ENCODE measurements at regions not wholly inside any gene's neighbourhood (a gene's known extent, or its start where the extent isn't known, plus 50 kb on each side); places are given as distances from the start of the nearest gene placed in this dataset.

DNA sequence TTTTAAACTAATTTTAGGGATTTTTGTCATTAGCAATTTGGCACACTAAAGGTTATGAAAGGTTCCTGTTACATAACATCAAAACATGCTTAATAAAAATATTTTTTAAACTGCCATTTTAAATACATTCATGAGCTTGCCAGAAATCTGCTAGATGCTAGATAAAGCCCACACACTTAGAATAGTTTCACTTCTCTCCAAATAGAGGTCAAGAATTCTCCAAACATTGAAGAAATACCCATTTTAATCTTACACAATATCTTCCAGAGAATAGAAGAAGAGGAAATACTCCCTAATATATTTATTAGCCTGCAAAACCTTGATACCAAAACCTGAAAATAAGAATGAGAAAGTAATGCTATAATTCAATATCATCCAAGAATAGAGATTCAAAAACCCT is 247.5 kb downstream of the PTH2R start:
- TF ChIP-seq YY1 (IDR thresholded peaks at IDR 0.05), result no peak
- TF ChIP-seq, protein P1, sequence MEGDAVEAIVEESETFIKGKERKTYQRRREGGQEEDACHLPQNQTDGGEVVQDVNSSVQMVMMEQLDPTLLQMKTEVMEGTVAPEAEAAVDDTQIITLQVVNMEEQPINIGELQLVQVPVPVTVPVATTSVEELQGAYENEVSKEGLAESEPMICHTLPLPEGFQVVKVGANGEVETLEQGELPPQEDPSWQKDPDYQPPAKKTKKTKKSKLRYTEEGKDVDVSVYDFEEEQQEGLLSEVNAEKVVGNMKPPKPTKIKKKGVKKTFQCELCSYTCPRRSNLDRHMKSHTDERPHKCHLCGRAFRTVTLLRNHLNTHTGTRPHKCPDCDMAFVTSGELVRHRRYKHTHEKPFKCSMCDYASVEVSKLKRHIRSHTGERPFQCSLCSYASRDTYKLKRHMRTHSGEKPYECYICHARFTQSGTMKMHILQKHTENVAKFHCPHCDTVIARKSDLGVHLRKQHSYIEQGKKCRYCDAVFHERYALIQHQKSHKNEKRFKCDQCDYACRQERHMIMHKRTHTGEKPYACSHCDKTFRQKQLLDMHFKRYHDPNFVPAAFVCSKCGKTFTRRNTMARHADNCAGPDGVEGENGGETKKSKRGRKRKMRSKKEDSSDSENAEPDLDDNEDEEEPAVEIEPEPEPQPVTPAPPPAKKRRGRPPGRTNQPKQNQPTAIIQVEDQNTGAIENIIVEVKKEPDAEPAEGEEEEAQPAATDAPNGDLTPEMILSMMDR (IDR thresholded peaks at IDR 0.05; ENCODE audit: low read depth, low read length, missing input control), result no peak
- TF ChIP-seq GABPA (IDR thresholded peaks at IDR 0.05 in 1 of 2, conservative IDR thresholded peaks at IDR 0.05 in 1 of 2), result no peak
- TF ChIP-seq, protein P2, sequence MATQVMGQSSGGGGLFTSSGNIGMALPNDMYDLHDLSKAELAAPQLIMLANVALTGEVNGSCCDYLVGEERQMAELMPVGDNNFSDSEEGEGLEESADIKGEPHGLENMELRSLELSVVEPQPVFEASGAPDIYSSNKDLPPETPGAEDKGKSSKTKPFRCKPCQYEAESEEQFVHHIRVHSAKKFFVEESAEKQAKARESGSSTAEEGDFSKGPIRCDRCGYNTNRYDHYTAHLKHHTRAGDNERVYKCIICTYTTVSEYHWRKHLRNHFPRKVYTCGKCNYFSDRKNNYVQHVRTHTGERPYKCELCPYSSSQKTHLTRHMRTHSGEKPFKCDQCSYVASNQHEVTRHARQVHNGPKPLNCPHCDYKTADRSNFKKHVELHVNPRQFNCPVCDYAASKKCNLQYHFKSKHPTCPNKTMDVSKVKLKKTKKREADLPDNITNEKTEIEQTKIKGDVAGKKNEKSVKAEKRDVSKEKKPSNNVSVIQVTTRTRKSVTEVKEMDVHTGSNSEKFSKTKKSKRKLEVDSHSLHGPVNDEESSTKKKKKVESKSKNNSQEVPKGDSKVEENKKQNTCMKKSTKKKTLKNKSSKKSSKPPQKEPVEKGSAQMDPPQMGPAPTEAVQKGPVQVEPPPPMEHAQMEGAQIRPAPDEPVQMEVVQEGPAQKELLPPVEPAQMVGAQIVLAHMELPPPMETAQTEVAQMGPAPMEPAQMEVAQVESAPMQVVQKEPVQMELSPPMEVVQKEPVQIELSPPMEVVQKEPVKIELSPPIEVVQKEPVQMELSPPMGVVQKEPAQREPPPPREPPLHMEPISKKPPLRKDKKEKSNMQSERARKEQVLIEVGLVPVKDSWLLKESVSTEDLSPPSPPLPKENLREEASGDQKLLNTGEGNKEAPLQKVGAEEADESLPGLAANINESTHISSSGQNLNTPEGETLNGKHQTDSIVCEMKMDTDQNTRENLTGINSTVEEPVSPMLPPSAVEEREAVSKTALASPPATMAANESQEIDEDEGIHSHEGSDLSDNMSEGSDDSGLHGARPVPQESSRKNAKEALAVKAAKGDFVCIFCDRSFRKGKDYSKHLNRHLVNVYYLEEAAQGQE (IDR thresholded peaks at IDR 0.05), result no peak
- TF ChIP-seq, protein P3, sequence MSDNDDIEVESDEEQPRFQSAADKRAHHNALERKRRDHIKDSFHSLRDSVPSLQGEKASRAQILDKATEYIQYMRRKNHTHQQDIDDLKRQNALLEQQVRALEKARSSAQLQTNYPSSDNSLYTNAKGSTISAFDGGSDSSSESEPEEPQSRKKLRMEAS (IDR thresholded peaks at IDR 0.05), result no peak
- no peak for TF ChIP-seq FOXA1 (IDR thresholded peaks at IDR 0.05)
- no peak for TF ChIP-seq HNF4G (IDR thresholded peaks at IDR 0.05)
- TF ChIP-seq JUND (IDR thresholded peaks at IDR 0.05), result no peak
- TF ChIP-seq TAF1 (conservative IDR thresholded peaks at IDR 0.05), result no peak
- TF ChIP-seq RAD21 (IDR thresholded peaks at IDR 0.05), result no peak
- TF ChIP-seq, protein P4, sequence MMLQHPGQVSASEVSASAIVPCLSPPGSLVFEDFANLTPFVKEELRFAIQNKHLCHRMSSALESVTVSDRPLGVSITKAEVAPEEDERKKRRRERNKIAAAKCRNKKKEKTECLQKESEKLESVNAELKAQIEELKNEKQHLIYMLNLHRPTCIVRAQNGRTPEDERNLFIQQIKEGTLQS (IDR thresholded peaks at IDR 0.05), result no peak
- no peak for TF ChIP-seq EGR1 (IDR thresholded peaks at IDR 0.05; ENCODE audit: low read depth in 2 of 2)
- TF ChIP-seq, protein P5, sequence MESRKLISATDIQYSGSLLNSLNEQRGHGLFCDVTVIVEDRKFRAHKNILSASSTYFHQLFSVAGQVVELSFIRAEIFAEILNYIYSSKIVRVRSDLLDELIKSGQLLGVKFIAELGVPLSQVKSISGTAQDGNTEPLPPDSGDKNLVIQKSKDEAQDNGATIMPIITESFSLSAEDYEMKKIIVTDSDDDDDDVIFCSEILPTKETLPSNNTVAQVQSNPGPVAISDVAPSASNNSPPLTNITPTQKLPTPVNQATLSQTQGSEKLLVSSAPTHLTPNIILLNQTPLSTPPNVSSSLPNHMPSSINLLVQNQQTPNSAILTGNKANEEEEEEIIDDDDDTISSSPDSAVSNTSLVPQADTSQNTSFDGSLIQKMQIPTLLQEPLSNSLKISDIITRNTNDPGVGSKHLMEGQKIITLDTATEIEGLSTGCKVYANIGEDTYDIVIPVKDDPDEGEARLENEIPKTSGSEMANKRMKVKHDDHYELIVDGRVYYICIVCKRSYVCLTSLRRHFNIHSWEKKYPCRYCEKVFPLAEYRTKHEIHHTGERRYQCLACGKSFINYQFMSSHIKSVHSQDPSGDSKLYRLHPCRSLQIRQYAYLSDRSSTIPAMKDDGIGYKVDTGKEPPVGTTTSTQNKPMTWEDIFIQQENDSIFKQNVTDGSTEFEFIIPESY (IDR thresholded peaks at IDR 0.05), result no peak
